Spinal cord (tissue), 9 donors: ENCODE measurements at regions not wholly inside any gene's neighbourhood (a gene's known extent, or its start where the extent isn't known, plus 50 kb on each side); places are given as distances from the start of the nearest gene placed in this dataset.

Source experiments
- DNase-seq, 6 donors: peaks; one replicate each; pipeline versions ENCODE4 v3.0.0 to v3.0.0-alpha.2; 2013 to 2015; ENCODE audit warnings: low spot score in 6 of 6, low read depth in 4 of 6
- H3K27ac ChIP-seq: one replicate; pipeline ENCODE4 v1.5.1; 2013; ENCODE audit warnings: low read depth, low read length, control low read depth
- H3K27me3 ChIP-seq: one replicate; pipeline ENCODE4 v1.6.1; 2013; ENCODE audit warnings: low read length; ENCODE audit not compliant: control insufficient read depth, insufficient read depth
- H3K36me3 ChIP-seq: one replicate; pipeline ENCODE4 v1.6.1; 2013; ENCODE audit warnings: low read length; ENCODE audit not compliant: control insufficient read depth, insufficient read depth
- H3K4me1 ChIP-seq: one replicate; pipeline ENCODE4 v1.6.1; 2013; ENCODE audit warnings: low read length; ENCODE audit not compliant: control insufficient read depth, insufficient read depth
- H3K4me3 ChIP-seq: one replicate; pipeline ENCODE4 v1.5.1; 2013; ENCODE audit warnings: low read depth, low read length, control low read depth
- H3K9me3 ChIP-seq: one replicate; pipeline ENCODE4 v1.6.1; 2013; ENCODE audit warnings: low read length; ENCODE audit not compliant: control insufficient read depth, insufficient read depth
- WGBS: methylation state at CpG from one replicate; pipeline ENCODE4 v1.1.5; 2013; ENCODE audit warnings: missing lambda C conversion rate; ENCODE audit not compliant: insufficient coverage; 5-methylcytosine and 5-hydroxymethylcytosine counted together
- donor health status: healthy.

DNA sequence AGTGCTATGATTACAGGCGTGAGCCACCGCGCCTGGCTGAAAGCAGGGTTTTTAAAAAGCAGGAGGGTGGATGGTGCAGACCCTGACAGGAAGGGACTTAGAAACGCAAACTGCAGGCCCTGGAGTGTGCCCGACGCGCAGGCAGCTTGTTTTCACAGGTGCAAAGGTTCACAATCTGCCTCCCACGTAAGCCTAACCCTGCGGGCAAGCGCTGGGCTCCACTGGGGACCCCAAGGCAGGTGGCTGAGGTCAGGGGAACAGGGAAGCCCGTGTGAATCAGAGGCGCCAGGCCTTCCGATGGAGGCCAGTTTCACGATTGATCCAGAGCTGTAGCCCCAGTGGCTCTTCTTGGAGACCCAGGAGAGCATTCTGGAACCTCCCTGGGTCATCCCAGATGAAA lies 256.3 kb downstream of the BRD1 start:
- DNase-seq: no peak

DNA sequence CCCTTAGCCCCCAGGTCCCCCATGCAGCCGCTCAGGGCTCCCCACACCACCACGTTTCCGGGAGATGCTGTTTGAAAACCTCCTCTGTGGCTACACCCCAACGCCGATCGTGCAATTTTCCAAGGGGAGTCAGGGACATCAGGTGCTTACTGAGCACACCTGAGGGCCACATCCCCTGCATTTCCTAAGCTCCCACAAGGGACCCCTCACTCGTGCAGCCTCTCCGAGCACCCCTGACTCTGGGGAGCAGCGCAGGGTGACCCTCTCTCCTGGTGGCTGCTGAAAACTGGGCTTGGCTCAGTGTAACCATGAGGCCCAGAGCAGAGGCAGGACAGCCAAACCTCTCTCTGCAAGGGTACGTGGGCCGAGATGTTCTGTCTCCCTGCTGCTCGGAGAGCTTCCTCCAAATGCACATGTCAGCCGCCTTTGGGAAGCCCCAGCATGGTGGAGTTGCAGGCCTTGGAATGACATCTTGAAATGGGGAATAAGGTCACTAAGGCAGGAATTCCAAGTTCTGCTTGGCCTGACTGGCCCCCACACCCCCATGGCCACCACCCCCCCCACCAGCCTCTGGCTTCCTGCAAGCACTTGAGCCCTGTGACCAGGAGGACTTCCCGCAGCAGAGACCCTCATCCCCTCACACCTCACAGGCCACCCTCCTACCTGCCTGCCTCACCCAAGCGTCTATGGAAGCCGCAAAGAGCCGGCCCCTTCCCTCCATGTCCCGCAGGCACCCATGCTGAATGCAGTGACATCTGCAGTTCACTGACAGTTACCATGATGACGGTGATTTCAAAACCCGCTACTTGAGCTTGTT lies 257.4 kb downstream of the BRD1 start:
- Histone ChIP-seq H3K36me3 (no peaks in the 10 kb centered on the region), H3K9me3 (no peaks in the 10 kb centered on the region), H3K4me3 (no peak overlapping the region), H3K4me1 (peaks cover 15% of the 10 kb centered on the region), H3K27me3 (no peaks in the 10 kb centered on the region), H3K27ac (no peak overlapping the region)
- DNase-seq: no peak
- WGBS: 85% methylated on average over 19 of the region's 20 CpGs

More for the DNA sequence above, 256.3 kb downstream of the BRD1 start:
- Histone ChIP-seq H3K4me3 (no peak overlapping the region), H3K4me1 (peaks cover 18% of the 10 kb centered on the region), H3K27ac (no peak overlapping the region), H3K9me3 (no peaks in the 10 kb centered on the region), H3K36me3 (no peaks in the 10 kb centered on the region), H3K27me3 (no peaks in the 10 kb centered on the region)
- 94% methylated on average over 14 of the region's 14 CpGs for WGBS

DNA sequence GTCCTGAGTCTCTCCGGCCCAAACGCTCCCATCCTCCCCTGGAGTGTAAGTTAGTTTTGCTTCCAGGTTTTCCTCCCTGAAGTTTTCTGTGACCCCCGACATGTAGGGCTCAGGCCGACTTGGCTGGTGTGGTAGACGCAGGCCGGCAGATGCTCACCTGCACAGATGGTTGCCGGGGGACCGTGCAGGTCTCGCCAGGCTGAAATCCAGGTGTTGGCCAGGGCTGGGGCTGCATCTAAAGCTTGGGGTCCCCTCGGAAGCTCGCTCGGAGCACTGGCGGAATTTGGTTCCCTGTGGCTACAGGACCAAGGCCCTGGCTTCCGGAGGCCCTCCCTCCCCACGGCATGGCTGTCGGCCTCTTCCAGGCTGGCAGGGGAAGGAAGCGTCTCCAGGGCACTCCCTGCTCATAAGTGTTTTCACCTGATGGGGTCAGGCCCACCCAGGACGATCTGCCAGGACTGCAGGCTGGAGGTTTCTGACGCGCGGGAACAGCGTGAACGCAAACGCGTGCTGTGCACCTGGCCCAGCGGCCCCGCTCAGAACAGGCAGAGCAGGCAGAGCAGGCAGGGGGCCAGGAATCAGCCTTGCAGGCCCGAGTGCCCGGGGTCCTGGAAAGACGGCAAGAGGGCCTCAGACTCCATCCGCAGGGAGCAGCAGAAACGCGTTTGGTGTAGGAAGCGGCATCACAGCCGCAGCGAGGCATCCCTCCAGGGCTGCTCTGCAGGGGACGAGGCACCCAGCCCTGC lies 258.2 kb downstream of the BRD1 start:
- 87% methylated on average over 36 of the region's 37 CpGs for whole genome bisulfite sequencing
- no peak for DNase-seq

DNA sequence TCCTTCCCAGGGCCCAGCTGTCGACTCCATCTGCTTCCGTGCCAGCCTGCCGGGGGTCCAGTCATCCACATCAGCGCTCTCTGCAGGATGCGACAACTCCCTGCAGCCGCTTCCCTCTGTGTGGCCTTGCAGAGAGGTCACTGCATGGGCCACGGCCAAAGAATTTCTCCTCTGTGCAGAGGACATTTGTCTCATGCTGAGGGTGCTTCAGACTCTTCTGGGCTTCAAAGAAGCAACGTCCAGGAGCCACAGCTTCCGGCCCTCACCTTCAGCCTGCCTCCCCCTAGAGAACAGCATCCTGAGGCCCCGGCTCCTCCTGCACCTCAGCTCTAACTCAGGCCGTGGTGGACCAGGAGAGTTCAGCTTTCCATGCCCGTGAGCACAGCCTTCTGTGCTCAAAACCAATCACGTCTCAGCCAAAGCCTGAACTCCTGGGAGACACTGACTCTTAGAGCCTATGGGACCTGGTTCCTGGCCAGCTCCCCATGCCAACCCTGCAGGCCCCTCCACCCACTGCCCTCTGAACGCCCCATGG lies 258.9 kb downstream of the BRD1 start:
- Histone ChIP-seq H3K4me1 (peaks cover 9% of the 10 kb centered on the region), H3K27ac (no peak overlapping the region), H3K27me3 (no peaks in the 10 kb centered on the region), H3K4me3 (no peak overlapping the region), H3K36me3 (no peaks in the 10 kb centered on the region), H3K9me3 (no peaks in the 10 kb centered on the region)
- no peak for DNase-seq
- 68% methylated on average over 13 of the region's 14 CpGs for WGBS

More for the DNA sequence above, 258.2 kb downstream of the BRD1 start:
- Histone ChIP-seq H3K36me3 (no peaks in the 10 kb centered on the region), H3K27ac (no peak overlapping the region), H3K4me3 (no peak overlapping the region), H3K4me1 (peaks cover 13% of the 10 kb centered on the region), H3K27me3 (no peaks in the 10 kb centered on the region), H3K9me3 (no peaks in the 10 kb centered on the region)

DNA sequence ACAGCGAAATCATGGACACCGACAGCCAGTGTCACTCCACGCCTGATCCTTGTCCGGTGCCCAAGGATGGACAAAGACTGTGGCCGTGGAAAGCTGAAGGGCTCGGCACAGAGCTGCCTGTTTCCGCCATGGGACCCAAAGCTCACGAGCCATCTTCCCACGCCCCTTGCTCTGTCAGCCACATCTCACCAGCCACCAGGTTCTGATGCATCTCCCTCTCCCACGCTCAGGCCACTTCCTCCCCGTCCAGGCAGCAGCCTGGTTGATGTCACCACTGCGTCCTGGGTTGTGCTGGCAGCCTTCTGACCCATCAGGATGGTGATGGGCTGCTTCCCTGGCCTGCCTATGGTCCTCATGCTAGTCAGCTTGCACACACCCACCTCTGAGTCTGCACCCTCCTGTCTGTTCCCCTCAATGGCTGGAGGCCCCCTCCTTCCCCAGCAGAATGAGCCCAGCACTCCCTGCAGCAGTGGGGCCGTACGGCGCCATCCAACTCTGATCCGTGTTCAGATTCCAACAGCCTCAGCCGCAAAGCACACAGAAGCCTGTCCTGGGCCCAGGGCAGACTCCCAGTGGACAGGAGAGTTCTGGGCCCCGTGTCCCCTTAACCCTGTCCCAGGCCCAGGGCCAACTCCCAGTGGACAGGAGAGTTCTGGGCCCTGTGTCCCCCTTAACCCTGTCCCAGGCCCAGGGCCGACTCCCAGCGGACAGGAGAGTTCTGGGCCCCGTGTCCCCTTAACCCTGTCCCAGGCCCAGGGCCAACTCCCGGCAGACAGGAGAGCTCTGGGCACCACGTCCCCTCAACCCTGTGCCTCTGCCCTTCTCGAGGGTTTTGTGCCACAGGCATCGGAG lies 259.5 kb downstream of the BRD1 start:
- Histone ChIP-seq H3K27ac (no peak overlapping the region), H3K27me3 (no peaks in the 10 kb centered on the region), H3K4me3 (no peak overlapping the region), H3K9me3 (no peaks in the 10 kb centered on the region), H3K36me3 (no peaks in the 10 kb centered on the region), H3K4me1 (peaks cover 9% of the 10 kb centered on the region)
- WGBS: 85% methylated on average over 25 of the region's 25 CpGs
- no peak for DNase-seq

DNA sequence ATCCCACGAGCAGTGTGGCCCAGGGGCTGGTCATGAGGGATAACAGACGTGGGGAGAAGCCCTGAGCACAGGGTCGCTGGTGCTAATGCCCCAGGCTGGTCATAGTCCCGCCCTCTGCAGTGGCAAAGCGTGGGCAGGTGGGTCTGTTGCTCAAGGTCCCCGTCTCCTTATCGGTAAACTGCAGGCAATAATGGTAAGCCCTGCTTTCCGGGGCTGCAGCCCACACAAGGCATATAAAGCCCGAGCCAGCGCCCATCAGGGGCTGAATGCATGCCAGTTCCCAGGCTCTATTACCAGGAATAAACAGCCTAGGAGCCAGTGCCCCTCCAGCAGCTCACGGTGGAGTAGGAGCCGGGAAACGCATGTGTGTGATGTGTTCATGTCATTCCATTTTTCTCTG lies 261.0 kb downstream of the BRD1 start:
- Histone ChIP-seq H3K27me3 (no peaks in the 10 kb centered on the region), H3K27ac (no peak overlapping the region), H3K36me3 (no peaks in the 10 kb centered on the region), H3K4me1 (peaks cover 9% of the 10 kb centered on the region), H3K4me3 (no peak overlapping the region), H3K9me3 (no peaks in the 10 kb centered on the region)
- WGBS: 72% methylated on average over 13 of the region's 13 CpGs
- no peak for DNase-seq

DNA sequence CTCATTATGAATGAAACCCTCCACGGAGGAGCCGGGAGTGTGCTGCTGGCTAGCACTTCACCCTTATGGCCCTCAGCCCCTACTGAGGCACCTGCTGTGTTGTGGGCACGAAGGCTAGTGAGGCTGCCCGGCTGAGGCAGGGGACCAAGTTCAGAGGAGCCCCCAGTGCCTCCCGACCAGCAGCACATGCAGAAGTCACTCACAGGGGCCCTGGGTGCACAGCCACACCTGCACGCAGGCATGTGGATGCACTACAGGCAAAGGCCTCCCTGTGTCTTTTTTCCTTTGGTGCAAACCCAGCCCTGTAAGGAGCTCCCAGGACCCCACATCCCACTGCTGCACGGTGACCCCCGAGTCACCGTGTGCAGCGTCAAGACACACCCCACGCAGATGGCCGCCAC lies 261.5 kb downstream of the BRD1 start:
- no peak overlapping the region for H3K4me3 ChIP-seq
- no peaks in the 10 kb centered on the region for H3K36me3 ChIP-seq
- H3K27ac ChIP-seq: no peak overlapping the region
- no peak for DNase-seq
- H3K4me1 ChIP-seq: peaks cover 9% of the 10 kb centered on the region
- H3K27me3 ChIP-seq: no peaks in the 10 kb centered on the region
- no peaks in the 10 kb centered on the region for H3K9me3 ChIP-seq
- 78% methylated on average over 11 of the region's 12 CpGs for whole genome bisulfite sequencing

DNA sequence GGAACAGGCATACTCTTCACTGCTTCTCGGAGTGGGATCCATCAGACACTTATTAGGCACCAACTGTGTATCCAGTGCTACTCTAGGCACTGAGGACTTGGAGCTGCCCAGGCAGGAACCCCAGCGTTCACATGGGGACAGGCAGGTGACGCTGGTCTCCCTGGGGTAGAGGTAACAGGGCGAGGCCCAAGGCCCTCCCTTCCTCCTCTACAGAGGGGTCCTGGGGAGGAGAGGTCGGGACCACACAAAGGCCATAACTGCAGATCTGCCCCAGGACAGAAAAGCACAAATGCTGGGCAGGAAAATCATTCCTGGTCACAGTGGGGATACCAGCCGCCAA lies 262.2 kb downstream of the BRD1 start:
- WGBS: 94% methylated on average over 2 of the region's 6 CpGs
- no peak for DNase-seq
- Histone ChIP-seq H3K9me3 (no peaks in the 10 kb centered on the region), H3K27me3 (no peaks in the 10 kb centered on the region), H3K27ac (no peak overlapping the region), H3K4me1 (peaks cover 9% of the 10 kb centered on the region), H3K36me3 (no peaks in the 10 kb centered on the region), H3K4me3 (no peak overlapping the region)

DNA sequence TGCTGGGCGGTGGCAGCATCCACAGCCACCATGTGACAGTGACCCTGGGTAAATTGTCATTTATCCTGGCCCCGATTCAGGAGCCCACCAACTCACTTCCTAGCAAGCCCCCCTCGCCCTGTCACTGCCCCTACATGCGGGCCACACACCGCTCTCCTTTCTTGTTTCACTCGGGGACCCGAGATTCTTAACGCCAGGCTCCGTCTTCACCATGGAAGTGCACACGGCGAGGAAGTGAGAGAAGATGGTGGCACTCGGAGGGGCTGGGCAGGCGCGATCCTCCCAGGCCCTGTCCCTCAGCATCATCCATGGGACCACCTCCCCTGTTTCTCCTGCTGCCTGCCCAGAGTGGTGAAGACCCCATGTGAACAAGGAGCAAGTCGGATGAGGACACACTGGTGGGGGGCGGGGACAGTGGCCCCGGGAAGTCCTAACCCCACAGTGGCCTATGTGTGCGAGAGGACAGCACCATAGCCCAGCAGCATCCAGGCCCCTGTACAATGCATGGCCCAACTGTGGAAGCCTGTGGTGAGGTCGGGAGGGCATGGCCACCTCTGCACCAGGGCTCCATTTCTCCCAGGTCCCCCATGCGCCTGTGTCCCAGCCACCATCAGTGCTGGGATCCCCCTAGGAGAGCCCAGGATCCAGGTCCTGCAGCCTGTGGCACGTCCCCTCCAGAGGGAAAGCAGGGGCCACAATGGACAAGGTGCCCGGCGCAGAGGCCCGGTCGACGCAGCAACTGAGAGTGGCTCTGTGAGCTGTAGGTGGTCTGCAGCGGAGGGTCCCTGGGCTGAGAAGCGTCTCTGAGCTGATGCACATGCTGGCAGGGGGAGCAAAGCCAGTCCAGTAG lies 262.8 kb downstream of the BRD1 start:
- Histone ChIP-seq H3K9me3 (no peaks in the 10 kb centered on the region), H3K27me3 (no peaks in the 10 kb centered on the region)
- WGBS: 98% methylated on average over 23 of the region's 28 CpGs

More for the DNA sequence above, 262.8 kb downstream of the BRD1 start:
- no peak for DNase-seq
- Histone ChIP-seq H3K27ac (no peak overlapping the region), H3K4me3 (no peak overlapping the region), H3K36me3 (no peaks in the 10 kb centered on the region), H3K4me1 (peaks cover 7% of the 10 kb centered on the region)
